HG03060 (cell line): ENCODE measurements at regions not wholly inside any gene's neighbourhood (a gene's known extent, or its start where the extent isn't known, plus 50 kb on each side); places are given as distances from the start of the nearest gene placed in this dataset.
"Not testable (repeated sequence)": the region's sequence is repeated elsewhere in the genome, so short reads cannot be mapped to it uniquely, and the experiment has no call there.

Source experiments
- ATAC-seq: cut with Tn5 transposase; IDR thresholded peaks from one replicate; pipeline ENCODE4 v1.9.1; 2021; ENCODE audit warnings: low read depth, moderate number of reproducible peaks; ENCODE audit not compliant: unreplicated experiment

- ATAC-seq: peak; percentile 86
Observed at GRCh38 chr9:21591221-21592062, 109.3 kb upstream of the IFNE start.

- no peak for ATAC-seq
Observed at GRCh38 chr9:21592063-21592338, 109.9 kb upstream of the IFNE start.

- ATAC-seq: no peak
Observed at GRCh38 chr9:21597284-21597683, 115.2 kb upstream of the IFNE start.

- no peak for ATAC-seq
Observed at GRCh38 chr9:21598749-21599148, 116.6 kb upstream of the IFNE start.

- ATAC-seq: no peak
Observed at GRCh38 chr9:21605489-21605931, 123.4 kb upstream of the IFNE start.

GRCh38 chr9:21607576-21607975 lies 125.5 kb upstream of the IFNE start:
- ATAC-seq: no peak

- ATAC-seq: no peak
Observed at GRCh38 chr9:21608200-21608599, 126.1 kb upstream of the IFNE start.

- no peak for ATAC-seq
Observed at GRCh38 chr9:21609506-21609905, 127.4 kb upstream of the IFNE start.

GRCh38 chr9:21611891-21612290 lies 129.8 kb upstream of the IFNE start:
- no peak for ATAC-seq

- ATAC-seq: no peak
Observed at GRCh38 chr9:21615018-21615417, 132.9 kb upstream of the IFNE start.

GRCh38 chr9:21615446-21615845 lies 133.3 kb upstream of the IFNE start:
- ATAC-seq: no peak

GRCh38 chr9:21616082-21616778 lies 134.1 kb upstream of the IFNE start:
- no peak for ATAC-seq

- ATAC-seq: no peak
Observed at GRCh38 chr9:21624675-21625644, 142.8 kb upstream of the IFNE start.

- no peak for ATAC-seq
Observed at GRCh38 chr9:21626493-21626892, 144.4 kb upstream of the IFNE start.

GRCh38 chr9:21628954-21629353 lies 146.8 kb upstream of the IFNE start:
- not testable (repeated sequence) for ATAC-seq

- no peak for ATAC-seq
Observed at GRCh38 chr9:21634951-21635350, 152.8 kb upstream of the IFNE start.

GRCh38 chr9:21638104-21638503 lies 156.0 kb upstream of the IFNE start:
- ATAC-seq: no peak

GRCh38 chr9:21653091-21653490 lies 149.3 kb upstream of the MTAP start:
- ATAC-seq: no peak

- no peak for ATAC-seq
Observed at GRCh38 chr9:21653589-21653988, 148.8 kb upstream of the MTAP start.

GRCh38 chr9:21656776-21657674 lies 145.4 kb upstream of the MTAP start:
- ATAC-seq: no peak
